Right lobe of liver (tissue), 4 donors: ENCODE measurements at regions not wholly inside any gene's neighbourhood (a gene's known extent, or its start where the extent isn't known, plus 50 kb on each side); places are given as distances from the start of the nearest gene placed in this dataset.

Experiments
- CTCF ChIP-seq, 4 donors: fragments of 200-600 bp in 3 of 4; fragments of 450-650 bp in 1 of 4; IDR thresholded peaks; one replicate each; pipeline versions ENCODE4 v1.5.1 to v1.8.0; 2016 to 2022; ENCODE audit warnings: antibody characterized with exemption in 4 of 4, mild to moderate bottlenecking in 2 of 4
- POLR2A ChIP-seq: fragments of 450-650 bp; IDR thresholded peaks from one replicate; pipeline ENCODE4 v1.6.1; 2017; ENCODE audit warnings: antibody characterized with exemption, mild to moderate bottlenecking
- donor health status: DM: no; HTN: no; CAD: no.
- donor health status: DM: no; HTN: no; CAD: no.
- donor health status: DM: no; HTN: yes; CAD: no.

DNA sequence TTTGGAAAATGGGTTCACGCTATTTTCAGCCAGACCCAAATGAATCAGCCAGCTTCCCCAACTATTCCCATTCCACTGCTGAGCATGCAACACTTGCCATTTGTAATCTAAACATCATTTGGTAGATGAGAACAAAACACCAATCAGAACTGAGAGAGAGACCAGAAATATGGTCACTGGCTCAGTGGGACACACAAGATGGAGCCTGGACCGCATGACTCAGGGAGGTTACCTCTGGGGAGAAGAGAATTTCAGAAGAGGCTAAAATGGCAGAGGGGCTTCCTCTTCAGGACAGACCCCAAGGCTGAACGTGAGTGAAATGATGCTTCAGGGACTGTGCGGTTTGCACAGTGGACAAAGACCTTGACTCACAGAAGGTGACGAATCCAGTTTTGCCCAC, 126.6 kb downstream of the URB2 start:
- TF ChIP-seq CTCF (IDR thresholded peaks at IDR 0.05) (no peak), POLR2A (no peak)
